Activated CD4-positive, alpha-beta T cell treated with anti-CD3 and anti-CD28 coated beads for 36 hours (primary cell): ENCODE measurements at regions not wholly inside any gene's neighbourhood (a gene's known extent, or its start where the extent isn't known, plus 50 kb on each side); places are given as distances from the start of the nearest gene placed in this dataset.
"Not testable (repeated sequence)": the region's sequence is repeated elsewhere in the genome, so short reads cannot be mapped to it uniquely, and the experiment has no call there.

Experiments
- ATAC-seq: fragments of 200-7000 bp; cut with Tn5 transposase; one replicate; pipeline ENCODE4 v1.10.0; 2021; ENCODE audit warnings: mild to moderate bottlenecking, moderate library complexity
- CTCF ChIA-PET: fragments of 350-600 bp; sonication (Branson Sonifier 250); formaldehyde crosslinking; loops from one replicate; lab custom pipeline; 2021; ENCODE audit warnings: antibody characterized with exemption; lab: Charles Lee
- POLR2A ChIA-PET: fragments of 350-600 bp; sonication (Branson Sonifier 250); formaldehyde crosslinking; loops from one replicate; lab custom pipeline; 2021; ENCODE audit warnings: antibody characterized with exemption, inconsistent platforms; lab: Charles Lee
- DNase-seq: peaks from one replicate; pipeline ENCODE4 v3.0.0-alpha.2; 2020
- H3K27ac Mint-ChIP-seq: one replicate; pipeline ENCODE4 v1.8.0; 2021; ENCODE audit warnings: mixed read lengths
- H3K27me3 Mint-ChIP-seq: one replicate; pipeline ENCODE4 v1.8.0; 2021; ENCODE audit warnings: mixed read lengths
- H3K36me3 Mint-ChIP-seq: one replicate; pipeline ENCODE4 v1.8.0; 2021; ENCODE audit warnings: low read depth, mixed read lengths
- H3K4me1 Mint-ChIP-seq: one replicate; pipeline ENCODE4 v1.8.0; 2021; ENCODE audit warnings: mixed read lengths
- H3K4me3 Mint-ChIP-seq: one replicate; pipeline ENCODE4 v1.8.0; 2021; ENCODE audit warnings: mild to moderate bottlenecking, moderate library complexity, mixed read lengths
- H3K9me3 Mint-ChIP-seq: one replicate; pipeline ENCODE4 v1.8.0; 2021; ENCODE audit warnings: low read depth, mixed read lengths
- intact Hi-C, 2 experiments: fragments of 100-400 bp; cut with DNase I in 1 of 2; cut with micrococcal nuclease in 1 of 2; formaldehyde crosslinking; loops; one replicate each; pipeline versions ENCODE4 v1.14.2 to v1.15.1; 2022 to 2024; cut with DNase I, micrococcal nuclease

DNA sequence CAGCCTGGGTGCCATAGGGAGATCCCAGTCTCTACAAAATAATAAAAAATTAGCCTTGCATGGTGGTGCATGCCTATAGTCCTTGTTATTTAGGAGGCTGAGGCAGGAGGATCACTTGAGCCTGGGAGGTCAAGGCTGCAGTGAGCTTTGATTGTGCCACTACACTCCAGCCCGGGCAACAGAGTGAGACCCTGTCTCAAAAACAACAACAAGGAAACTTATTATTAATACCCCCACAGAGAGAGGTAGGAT, 271.7 kb upstream of the NR2F2 start:
- H3K27ac Mint-ChIP-seq, ATAC-seq, DNase-seq, POLR2A ChIA-PET, intact Hi-C loops, H3K4me1 Mint-ChIP-seq, H3K4me3 Mint-ChIP-seq, H3K9me3 Mint-ChIP-seq, H3K36me3 Mint-ChIP-seq, CTCF ChIA-PET: not testable (repeated sequence)
- peaks cover 26% of the 10 kb centered on the region for H3K27me3 Mint-ChIP-seq

DNA sequence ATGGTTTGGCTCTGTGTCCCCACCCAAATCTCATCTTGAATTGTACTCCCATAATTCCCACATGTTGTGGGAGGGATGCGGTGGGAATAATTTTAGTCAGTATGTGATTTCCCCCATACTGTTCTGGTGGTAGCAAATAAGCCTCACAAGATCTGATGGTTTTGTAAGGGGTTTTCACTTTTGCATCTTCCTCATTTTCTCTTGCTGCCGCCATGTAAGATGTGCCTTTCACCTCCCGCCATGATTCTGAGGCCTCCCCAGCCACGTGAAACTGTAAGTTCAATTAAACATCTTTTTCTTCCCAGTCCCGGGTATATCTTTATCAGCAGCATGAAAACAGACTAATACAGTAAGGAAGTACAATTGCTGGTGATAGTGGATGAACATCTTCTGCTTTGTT, 269.9 kb upstream of the NR2F2 start:
- H3K27ac Mint-ChIP-seq, POLR2A ChIA-PET, H3K36me3 Mint-ChIP-seq, ATAC-seq, H3K9me3 Mint-ChIP-seq, H3K4me3 Mint-ChIP-seq, CTCF ChIA-PET, DNase-seq, H3K4me1 Mint-ChIP-seq, intact Hi-C loops: not testable (repeated sequence)
- H3K27me3 Mint-ChIP-seq = peaks cover 21% of the 10 kb centered on the region

GRCh38 chr15:96064351-96064756, 266.1 kb upstream of the NR2F2 start:
- H3K9me3 Mint-ChIP-seq = peaks cover 6% of the 10 kb centered on the region
- intact Hi-C loops = no loop called here
- DNase-seq (no peak), ATAC-seq (no peak)
- ChIA-PET CTCF (no interaction called here), POLR2A (no interaction called here)
- no peaks in the 10 kb centered on the region for H3K4me1 Mint-ChIP-seq
- H3K27ac Mint-ChIP-seq = no peak overlapping the region
- H3K36me3 Mint-ChIP-seq = no peaks in the 10 kb centered on the region
- H3K27me3 Mint-ChIP-seq = peaks cover 3% of the 10 kb centered on the region
- H3K4me3 Mint-ChIP-seq = no peak overlapping the region

- Mint-ChIP-seq H3K27ac (no peak overlapping the region), H3K9me3 (peaks cover 2% of the 10 kb centered on the region), H3K4me1 (no peaks in the 10 kb centered on the region), H3K36me3 (no peaks in the 10 kb centered on the region), H3K4me3 (no peak overlapping the region), H3K27me3 (no peaks in the 10 kb centered on the region)
- DNase-seq = no peak
- ATAC-seq = no peak
- ChIA-PET POLR2A (no interaction called here), CTCF (no interaction called here)
- intact Hi-C loops = no loop called here
Measured at GRCh38 chr15:96066126-96066525, 264.4 kb upstream of the NR2F2 start.

DNA sequence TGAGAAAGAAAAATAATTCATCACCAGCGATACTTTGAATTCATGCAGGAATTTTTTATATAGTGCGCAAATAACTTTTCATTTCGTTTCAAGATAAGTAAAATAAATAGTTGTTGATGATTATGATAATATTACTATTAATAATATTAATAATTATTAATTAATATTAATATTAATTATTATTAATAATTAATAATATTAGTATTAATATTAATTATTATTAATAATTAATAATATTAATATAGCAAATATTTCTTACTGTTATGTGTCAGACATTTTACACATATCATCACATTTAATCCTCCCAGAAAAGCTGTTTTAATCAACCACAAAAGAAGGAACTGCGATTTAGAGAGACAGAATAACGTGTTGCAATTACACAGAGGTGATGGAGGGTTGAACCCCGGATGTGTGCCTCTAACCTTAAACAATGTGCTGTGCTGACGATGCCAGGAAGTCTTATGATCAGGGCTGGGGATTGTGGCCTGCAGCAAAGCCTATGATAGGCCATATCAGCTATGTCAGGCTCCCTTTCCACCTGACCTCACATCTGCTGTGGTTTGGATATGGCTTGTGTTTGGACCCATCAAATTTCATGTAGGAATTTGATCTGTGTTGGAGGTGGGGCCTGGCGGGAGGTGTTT, 263.5 kb upstream of the NR2F2 start:
- ChIA-PET CTCF (no interaction called here), POLR2A (no interaction called here)
- Mint-ChIP-seq H3K4me3 (no peak overlapping the region), H3K36me3 (no peaks in the 10 kb centered on the region), H3K4me1 (no peaks in the 10 kb centered on the region), H3K27me3 (no peaks in the 10 kb centered on the region), H3K9me3 (peaks cover 2% of the 10 kb centered on the region), H3K27ac (no peak overlapping the region)
- intact Hi-C loops = no loop called here
- DNase-seq (no peak), ATAC-seq (no peak)

DNA sequence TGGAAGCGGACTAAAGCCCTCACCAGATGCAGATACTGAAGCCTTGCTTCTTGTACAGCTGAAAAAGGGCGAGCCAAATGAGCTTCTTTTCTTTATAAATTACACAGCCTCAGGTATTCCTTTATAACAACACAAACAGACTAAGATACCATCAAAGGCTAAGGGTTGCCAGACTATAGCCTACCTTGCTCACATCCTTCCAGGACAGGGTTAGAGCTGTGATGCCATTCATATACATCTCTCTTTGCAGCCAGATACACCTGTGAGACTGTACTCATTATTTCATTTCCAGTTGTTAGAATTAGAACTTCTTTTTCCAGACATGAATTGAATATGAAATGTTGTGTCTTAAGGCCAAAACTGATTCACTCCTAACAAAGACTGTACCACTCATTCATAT, 262.8 kb upstream of the NR2F2 start:
- no peaks in the 10 kb centered on the region for H3K4me1 Mint-ChIP-seq
- no peak overlapping the region for H3K4me3 Mint-ChIP-seq
- CTCF ChIA-PET = no interaction called here
- DNase-seq (no peak), ATAC-seq (no peak)
- peaks cover 1% of the 10 kb centered on the region for H3K27me3 Mint-ChIP-seq
- H3K9me3 Mint-ChIP-seq = peaks cover 2% of the 10 kb centered on the region
- no peaks in the 10 kb centered on the region for H3K36me3 Mint-ChIP-seq
- POLR2A ChIA-PET = no interaction called here
- intact Hi-C loops = no loop called here
- H3K27ac Mint-ChIP-seq = no peak overlapping the region

DNA sequence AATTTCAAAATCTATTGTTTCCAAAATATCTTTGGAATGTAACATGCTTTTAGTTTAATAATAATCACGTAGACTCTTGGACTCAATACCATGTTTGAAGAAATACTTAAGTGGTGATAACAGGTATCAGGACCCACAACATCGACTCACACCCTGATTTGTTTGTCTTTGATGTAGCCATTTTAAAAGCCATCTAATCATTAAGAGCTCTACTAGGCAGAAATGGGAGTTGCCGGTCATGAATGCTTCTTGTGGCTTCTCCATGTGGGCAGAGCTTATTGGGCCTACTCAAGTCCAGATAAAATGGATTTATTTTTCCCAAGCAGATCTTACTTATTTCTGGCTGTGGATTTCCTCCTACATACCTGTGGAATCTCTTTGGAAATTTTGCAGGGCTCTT, 261.6 kb upstream of the NR2F2 start:
- peaks cover 3% of the 10 kb centered on the region for H3K27me3 Mint-ChIP-seq
- peaks cover 2% of the 10 kb centered on the region for H3K9me3 Mint-ChIP-seq
- H3K36me3 Mint-ChIP-seq = no peaks in the 10 kb centered on the region
- no peak for ATAC-seq
- ChIA-PET CTCF (no interaction called here), POLR2A (no interaction called here)
- intact Hi-C loops = no loop called here
- H3K4me1 Mint-ChIP-seq = no peaks in the 10 kb centered on the region
- no peak overlapping the region for H3K4me3 Mint-ChIP-seq
- no peak for DNase-seq
- no peak overlapping the region for H3K27ac Mint-ChIP-seq

DNA sequence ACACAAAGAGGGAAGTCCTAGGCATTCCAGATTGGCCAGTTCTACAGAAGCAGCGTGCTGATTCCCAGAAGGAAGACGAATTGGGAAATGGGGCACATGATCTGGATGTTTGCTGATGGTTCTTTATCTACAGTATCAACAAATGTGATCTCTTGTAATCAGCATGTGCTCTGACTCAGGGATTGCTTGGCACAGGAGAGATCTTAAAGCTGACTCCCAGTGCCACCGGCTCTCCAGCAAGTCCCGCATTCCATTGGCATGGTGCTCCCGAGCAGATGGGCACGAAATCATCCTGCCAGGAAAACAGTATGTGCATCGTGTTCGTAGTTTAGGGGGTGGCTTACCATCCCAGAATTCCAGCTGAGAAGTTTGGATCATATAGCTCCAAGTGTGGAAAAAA, 259.9 kb upstream of the NR2F2 start:
- DNase-seq (no peak), ATAC-seq (no peak)
- CTCF ChIA-PET = no interaction called here
- Mint-ChIP-seq H3K27me3 (peaks cover 3% of the 10 kb centered on the region), H3K27ac (no peak overlapping the region), H3K4me3 (no peak overlapping the region), H3K4me1 (no peaks in the 10 kb centered on the region), H3K9me3 (peaks cover 2% of the 10 kb centered on the region), H3K36me3 (no peaks in the 10 kb centered on the region)
- POLR2A ChIA-PET = no interaction called here
- intact Hi-C loops = no loop called here

GRCh38 chr15:96072821-96073220, 257.7 kb upstream of the NR2F2 start:
- peaks cover 3% of the 10 kb centered on the region for H3K27me3 Mint-ChIP-seq
- DNase-seq (no peak), ATAC-seq (no peak)
- peaks cover 1% of the 10 kb centered on the region for H3K9me3 Mint-ChIP-seq
- no peaks in the 10 kb centered on the region for H3K4me1 Mint-ChIP-seq
- no peak overlapping the region for H3K4me3 Mint-ChIP-seq
- CTCF ChIA-PET = no interaction called here
- intact Hi-C loops = no loop called here
- H3K27ac Mint-ChIP-seq = no peak overlapping the region
- H3K36me3 Mint-ChIP-seq = no peaks in the 10 kb centered on the region
- POLR2A ChIA-PET = no interaction called here

DNA sequence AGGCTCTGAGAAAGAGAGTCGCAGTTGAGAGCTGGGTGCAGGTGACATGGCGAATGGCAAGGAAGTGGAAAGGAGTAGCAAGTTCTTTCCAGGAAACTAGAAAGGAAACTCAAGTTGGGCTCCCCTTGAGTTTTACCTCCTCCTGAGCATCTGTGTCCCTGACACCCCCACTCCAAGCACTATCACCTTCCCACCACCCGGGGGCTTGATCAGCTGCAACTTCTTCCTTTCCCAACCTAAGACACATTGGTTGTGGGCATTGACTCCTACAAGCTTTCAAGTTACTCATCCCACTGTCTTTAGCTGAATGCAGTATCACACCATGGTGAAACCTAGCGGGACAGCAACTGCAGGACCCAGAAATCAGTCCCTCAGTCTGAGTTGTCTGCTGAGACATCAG, 256.6 kb upstream of the NR2F2 start:
- CTCF ChIA-PET = no interaction called here
- Mint-ChIP-seq H3K27me3 (peaks cover 3% of the 10 kb centered on the region), H3K36me3 (no peaks in the 10 kb centered on the region), H3K4me3 (no peak overlapping the region), H3K27ac (no peak overlapping the region), H3K9me3 (no peaks in the 10 kb centered on the region), H3K4me1 (no peaks in the 10 kb centered on the region)
- no peak for DNase-seq
- POLR2A ChIA-PET = no interaction called here
- ATAC-seq = no peak
- intact Hi-C loops = no loop called here

- peaks cover 3% of the 10 kb centered on the region for H3K27me3 Mint-ChIP-seq
- intact Hi-C loops = no loop called here
- H3K27ac Mint-ChIP-seq = no peak overlapping the region
- no peaks in the 10 kb centered on the region for H3K9me3 Mint-ChIP-seq
- no peak for DNase-seq
- no peak for ATAC-seq
- H3K4me1 Mint-ChIP-seq = no peaks in the 10 kb centered on the region
- ChIA-PET CTCF (no interaction called here), POLR2A (no interaction called here)
- no peak overlapping the region for H3K4me3 Mint-ChIP-seq
- no peaks in the 10 kb centered on the region for H3K36me3 Mint-ChIP-seq
Measured at GRCh38 chr15:96075895-96076294, 254.6 kb upstream of the NR2F2 start.

DNA sequence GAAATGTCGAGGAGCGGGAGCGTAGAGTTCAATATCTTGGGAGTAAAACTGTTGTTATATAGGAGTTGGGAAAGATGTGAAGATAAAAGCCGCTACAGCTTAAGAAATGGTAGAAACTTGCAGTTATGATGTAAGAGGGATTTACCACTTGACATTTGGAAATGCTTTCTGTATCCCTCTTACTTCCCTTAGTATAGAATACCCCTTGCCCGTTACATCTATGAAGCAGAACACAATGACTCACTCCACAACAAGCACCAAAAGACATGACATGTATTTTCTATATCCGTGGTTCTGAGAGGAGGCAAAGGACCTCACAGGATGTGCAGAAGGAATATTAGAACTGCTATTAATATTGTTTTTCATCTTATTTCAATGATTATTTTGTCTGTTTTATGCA, 254.2 kb upstream of the NR2F2 start:
- POLR2A ChIA-PET = no interaction called here
- H3K27ac Mint-ChIP-seq = no peak overlapping the region
- no peak for DNase-seq
- H3K4me3 Mint-ChIP-seq = no peak overlapping the region
- CTCF ChIA-PET = no interaction called here
- no peak for ATAC-seq
- no peaks in the 10 kb centered on the region for H3K9me3 Mint-ChIP-seq
- peaks cover 3% of the 10 kb centered on the region for H3K27me3 Mint-ChIP-seq
- intact Hi-C loops = no loop called here
- no peaks in the 10 kb centered on the region for H3K4me1 Mint-ChIP-seq
- H3K36me3 Mint-ChIP-seq = no peaks in the 10 kb centered on the region

GRCh38 chr15:96079041-96079440, 251.5 kb upstream of the NR2F2 start:
- Mint-ChIP-seq H3K27ac (no peak overlapping the region), H3K9me3 (no peaks in the 10 kb centered on the region), H3K36me3 (no peaks in the 10 kb centered on the region), H3K27me3 (no peaks in the 10 kb centered on the region), H3K4me1 (no peaks in the 10 kb centered on the region), H3K4me3 (no peak overlapping the region)
- DNase-seq (no peak), ATAC-seq (no peak)
- POLR2A ChIA-PET = no interaction called here
- CTCF ChIA-PET = interaction anchor here (0.7 kb wide), 1 partner anchor 249 kb away, joined by 3 read pairs; no protein-coding TSS in a partner anchor
- intact Hi-C loops = no loop called here
